ENCODE measurements at regions not wholly inside any gene's neighbourhood (a gene's known extent, or its start where the extent isn't known, plus 50 kb on each side); places are given as distances from the start of the nearest gene placed in this dataset.

DNA sequence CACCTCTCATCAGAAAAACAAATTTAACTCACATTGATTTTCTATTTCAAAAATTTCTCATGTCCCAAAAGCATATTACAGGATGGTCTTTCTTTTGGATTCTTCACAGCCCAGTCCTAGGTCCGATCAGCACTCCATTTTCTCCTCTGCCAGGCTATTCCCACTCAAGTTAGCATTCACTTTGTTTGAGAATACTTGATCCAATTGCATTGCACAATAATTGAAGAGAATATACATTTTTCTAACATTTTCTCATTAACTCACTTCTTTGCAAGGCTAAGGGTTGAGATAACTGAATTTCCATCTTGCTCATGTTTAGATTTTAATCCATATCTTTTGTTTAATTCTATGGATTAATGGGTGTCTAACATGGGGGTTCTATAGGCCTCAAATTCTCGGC, 716.1 kb downstream of the QKI start:
- Histone ChIP-seq H3K27ac (ENCODE audit: low read depth, low read length, severe bottlenecking) (no peak overlapping the region), H3K4me1 (ENCODE audit: control insufficient read depth, insufficient read depth, low read length, poor library complexity, severe bottlenecking) (no peaks in the 10 kb centered on the region), H3K36me3 (ENCODE audit: control insufficient read depth, insufficient read depth, low read length) (no peaks in the 10 kb centered on the region), H3K9me3 (ENCODE audit: control insufficient read depth, low read length) (no peaks in the 10 kb centered on the region), H3K4me3 (ENCODE audit: extremely low read depth, insufficient read depth, low read length, poor library complexity, severe bottlenecking) (no peak overlapping the region)
- 100% methylated on average over 1 of the region's 2 CpGs for WGBS, 2 experiments (ENCODE audit: insufficient coverage in 2 of 2)

DNA sequence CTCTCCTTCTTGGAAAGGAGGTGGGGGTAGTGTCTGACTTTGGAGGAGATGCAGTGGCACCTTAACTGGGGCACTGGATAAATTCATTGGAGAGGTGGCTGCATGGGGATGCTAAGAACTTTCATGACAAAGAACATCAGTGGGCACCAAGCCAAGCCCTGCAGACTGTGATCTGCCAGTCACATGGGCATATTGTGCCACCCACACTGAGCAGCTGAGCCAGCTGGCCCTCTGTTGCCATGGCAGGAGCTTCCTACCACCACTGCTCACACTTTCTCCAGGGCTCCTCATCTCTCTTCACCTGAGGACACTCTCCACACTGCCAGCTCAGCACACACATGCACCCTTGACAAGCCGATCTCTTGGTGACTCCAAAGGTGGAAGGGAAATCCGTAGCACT, 715.6 kb downstream of the QKI start:
- Histone ChIP-seq H3K4me1 (ENCODE audit: control insufficient read depth, insufficient read depth, low read length, poor library complexity, severe bottlenecking) (no peaks in the 10 kb centered on the region), H3K36me3 (ENCODE audit: control insufficient read depth, insufficient read depth, low read length) (no peaks in the 10 kb centered on the region), H3K4me3 (ENCODE audit: extremely low read depth, insufficient read depth, low read length, poor library complexity, severe bottlenecking) (no peak overlapping the region), H3K27ac (ENCODE audit: low read depth, low read length, severe bottlenecking) (no peak overlapping the region), H3K9me3 (ENCODE audit: control insufficient read depth, low read length) (no peaks in the 10 kb centered on the region)
- 86 to 100% methylated on average over 1 to 2 of the region's 2 CpGs for WGBS, 2 experiments (ENCODE audit: insufficient coverage in 2 of 2)

DNA sequence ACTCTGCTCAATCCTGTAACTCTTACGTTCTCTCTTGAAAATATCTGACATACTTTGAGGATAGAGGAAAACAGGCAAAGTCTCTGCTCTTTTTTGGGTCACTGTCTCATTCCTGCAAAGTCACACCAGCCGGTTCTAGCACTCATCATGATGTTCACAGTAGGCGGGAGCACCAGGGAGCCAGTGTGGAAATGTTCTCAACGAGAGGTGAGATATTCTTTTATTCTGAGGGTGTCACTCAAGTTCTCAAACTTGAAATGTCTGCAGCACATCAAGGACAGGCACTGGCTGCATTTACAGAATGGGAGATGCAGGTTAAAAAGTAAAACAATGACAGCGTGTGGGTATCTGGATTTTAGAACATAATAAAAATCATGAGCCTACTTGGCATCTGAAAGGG, 714.7 kb downstream of the QKI start:
- 79 to 82% methylated on average over 3 to 4 of the region's 5 CpGs for WGBS, 2 experiments (ENCODE audit: insufficient coverage in 2 of 2)
- Histone ChIP-seq H3K36me3 (ENCODE audit: control insufficient read depth, insufficient read depth, low read length) (no peaks in the 10 kb centered on the region), H3K27ac (ENCODE audit: low read depth, low read length, severe bottlenecking) (no peak overlapping the region), H3K4me3 (ENCODE audit: extremely low read depth, insufficient read depth, low read length, poor library complexity, severe bottlenecking) (no peak overlapping the region), H3K9me3 (ENCODE audit: control insufficient read depth, low read length) (no peaks in the 10 kb centered on the region), H3K4me1 (ENCODE audit: control insufficient read depth, insufficient read depth, low read length, poor library complexity, severe bottlenecking) (no peaks in the 10 kb centered on the region)

DNA sequence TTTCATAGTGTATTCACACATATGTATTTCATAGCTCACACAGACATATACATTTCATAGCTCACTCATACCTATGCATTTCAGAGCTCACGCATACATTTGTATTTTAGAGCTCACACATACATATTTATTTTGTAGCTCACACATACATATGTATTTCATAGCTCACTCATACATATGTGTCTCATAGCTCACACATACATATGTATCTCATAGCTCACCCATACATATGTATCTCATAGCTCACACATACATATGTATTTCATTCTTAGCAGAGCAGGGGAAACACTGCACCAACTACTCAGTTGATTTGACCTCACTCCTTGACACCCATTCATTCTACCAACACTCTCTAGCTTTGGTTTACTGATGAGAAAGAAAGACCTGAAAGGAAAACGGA, 713.6 kb downstream of the QKI start:
- WGBS, 2 experiments (ENCODE audit: insufficient coverage in 2 of 2), result 88 to 91% methylated on average over 2 of the region's 2 CpGs

DNA sequence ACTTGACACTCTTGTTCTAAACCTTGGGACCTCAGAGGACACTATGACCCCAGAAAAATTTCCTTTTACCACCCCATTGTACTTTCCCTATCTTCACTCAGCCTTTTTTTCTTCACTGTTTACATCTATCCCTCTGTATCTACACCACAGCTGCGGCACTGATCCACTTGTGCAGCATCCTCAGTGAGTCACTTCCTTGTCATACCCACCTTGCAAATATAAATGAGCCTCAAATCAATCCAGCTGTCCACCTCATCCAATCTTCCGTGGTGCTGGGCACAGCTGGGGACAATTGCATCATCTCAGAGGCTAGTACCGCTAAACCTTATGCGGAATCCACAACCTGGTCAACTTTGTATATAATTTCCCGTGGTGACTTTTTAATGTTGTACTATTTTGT, 710.5 kb downstream of the QKI start:
- Histone ChIP-seq H3K4me3 (ENCODE audit: extremely low read depth, insufficient read depth, low read length, poor library complexity, severe bottlenecking) (no peak overlapping the region), H3K27ac (ENCODE audit: low read depth, low read length, severe bottlenecking) (no peak overlapping the region), H3K36me3 (ENCODE audit: control insufficient read depth, insufficient read depth, low read length) (no peaks in the 10 kb centered on the region), H3K4me1 (ENCODE audit: control insufficient read depth, insufficient read depth, low read length, poor library complexity, severe bottlenecking) (no peaks in the 10 kb centered on the region), H3K9me3 (ENCODE audit: control insufficient read depth, low read length) (no peaks in the 10 kb centered on the region)
- WGBS, 2 experiments (ENCODE audit: insufficient coverage in 2 of 2), result 36 to 64% methylated on average over 2 to 3 of the region's 5 CpGs

More for the DNA sequence above, 713.6 kb downstream of the QKI start:
- no peaks in the 10 kb centered on the region for H3K36me3 ChIP-seq (ENCODE audit: control insufficient read depth, insufficient read depth, low read length)
- H3K4me3 ChIP-seq (ENCODE audit: extremely low read depth, insufficient read depth, low read length, poor library complexity, severe bottlenecking), result no peak overlapping the region
- H3K4me1 ChIP-seq (ENCODE audit: control insufficient read depth, insufficient read depth, low read length, poor library complexity, severe bottlenecking), result no peaks in the 10 kb centered on the region
- no peaks in the 10 kb centered on the region for H3K9me3 ChIP-seq (ENCODE audit: control insufficient read depth, low read length)
- H3K27ac ChIP-seq (ENCODE audit: low read depth, low read length, severe bottlenecking), result no peak overlapping the region

DNA sequence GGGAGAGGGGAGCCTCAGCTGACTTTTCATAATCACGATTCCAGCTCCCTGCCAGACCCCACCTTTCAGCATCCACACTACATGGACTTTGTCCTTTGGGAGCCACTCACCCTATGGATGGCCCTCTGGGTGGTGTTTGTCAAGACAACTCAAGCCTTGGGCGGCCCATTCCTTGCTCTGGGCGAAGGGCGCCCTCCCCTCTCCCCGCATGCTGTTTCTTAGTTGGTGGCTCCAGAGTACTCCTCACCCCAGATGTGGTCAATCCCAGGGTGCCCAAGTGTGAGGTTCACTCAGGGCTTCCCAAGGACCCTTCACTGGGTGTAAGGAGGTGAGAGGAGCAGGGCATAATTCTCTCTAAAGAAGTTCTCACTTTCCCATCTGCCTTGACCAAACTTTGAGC, 710.0 kb downstream of the QKI start:
- Histone ChIP-seq H3K9me3 (ENCODE audit: control insufficient read depth, low read length) (no peaks in the 10 kb centered on the region), H3K4me1 (ENCODE audit: control insufficient read depth, insufficient read depth, low read length, poor library complexity, severe bottlenecking) (no peaks in the 10 kb centered on the region), H3K36me3 (ENCODE audit: control insufficient read depth, insufficient read depth, low read length) (no peaks in the 10 kb centered on the region), H3K4me3 (ENCODE audit: extremely low read depth, insufficient read depth, low read length, poor library complexity, severe bottlenecking) (no peak overlapping the region), H3K27ac (ENCODE audit: low read depth, low read length, severe bottlenecking) (no peak overlapping the region)
- WGBS, 2 experiments (ENCODE audit: insufficient coverage in 2 of 2), result 88% methylated on average over 4 of the region's 5 CpGs; no CpG with 5 or more reads in 1 of the 2 experiments

DNA sequence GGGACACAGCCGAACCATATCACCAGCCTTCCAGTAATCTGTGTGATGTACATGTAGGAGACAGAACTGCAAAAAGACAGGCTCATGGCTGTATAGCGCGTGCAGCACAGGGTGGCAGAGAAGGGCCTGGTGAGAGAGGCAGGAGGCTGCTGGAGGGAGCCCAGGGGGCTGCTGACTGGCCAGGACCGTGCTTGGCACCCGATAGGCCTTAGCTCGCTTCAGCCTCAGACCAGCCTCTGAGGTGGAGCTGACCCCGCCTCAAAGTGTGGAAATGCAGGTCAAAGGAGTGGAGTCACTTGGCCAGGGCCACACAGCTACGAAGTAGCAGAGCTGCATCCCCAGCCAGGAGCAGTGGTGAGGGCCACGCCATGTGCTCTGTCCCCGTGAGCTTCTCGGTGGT, 707.6 kb downstream of the QKI start:
- no peaks in the 10 kb centered on the region for H3K9me3 ChIP-seq (ENCODE audit: control insufficient read depth, low read length)
- no peak overlapping the region for H3K4me3 ChIP-seq (ENCODE audit: extremely low read depth, insufficient read depth, low read length, poor library complexity, severe bottlenecking)
- H3K36me3 ChIP-seq (ENCODE audit: control insufficient read depth, insufficient read depth, low read length), result no peaks in the 10 kb centered on the region
- WGBS, 2 experiments (ENCODE audit: insufficient coverage in 2 of 2), result 82 to 89% methylated on average over 8 to 9 of the region's 11 CpGs
- no peaks in the 10 kb centered on the region for H3K4me1 ChIP-seq (ENCODE audit: control insufficient read depth, insufficient read depth, low read length, poor library complexity, severe bottlenecking)
- no peak overlapping the region for H3K27ac ChIP-seq (ENCODE audit: low read depth, low read length, severe bottlenecking)

DNA sequence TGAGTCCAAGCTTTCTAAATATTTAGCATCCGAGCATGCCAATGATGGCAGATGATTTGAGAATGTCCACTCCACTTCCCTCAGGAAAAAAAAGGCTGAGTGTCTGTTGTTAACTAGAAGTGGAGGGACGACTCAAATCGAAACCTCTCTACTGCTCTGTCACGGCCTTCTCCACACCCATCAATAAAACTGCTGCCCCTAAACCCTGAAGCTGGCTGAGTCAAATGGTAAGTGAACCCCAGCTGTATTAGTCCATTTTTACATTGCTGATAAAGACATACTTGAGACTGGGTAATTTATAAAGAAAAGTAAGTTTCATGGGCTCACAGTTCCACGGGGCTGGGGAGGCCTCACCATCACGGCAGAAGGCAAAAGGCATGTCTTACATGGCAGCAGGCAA, 707.0 kb downstream of the QKI start:
- 75% methylated on average over 2 of the region's 6 CpGs; no CpG with 5 or more reads in 1 of the 2 experiments for WGBS, 2 experiments (ENCODE audit: insufficient coverage in 2 of 2)
- H3K4me1 ChIP-seq (ENCODE audit: control insufficient read depth, insufficient read depth, low read length, poor library complexity, severe bottlenecking), result no peaks in the 10 kb centered on the region
- H3K9me3 ChIP-seq (ENCODE audit: control insufficient read depth, low read length), result no peaks in the 10 kb centered on the region
- no peak overlapping the region for H3K4me3 ChIP-seq (ENCODE audit: extremely low read depth, insufficient read depth, low read length, poor library complexity, severe bottlenecking)
- H3K36me3 ChIP-seq (ENCODE audit: control insufficient read depth, insufficient read depth, low read length), result no peaks in the 10 kb centered on the region
- no peak overlapping the region for H3K27ac ChIP-seq (ENCODE audit: low read depth, low read length, severe bottlenecking)

DNA sequence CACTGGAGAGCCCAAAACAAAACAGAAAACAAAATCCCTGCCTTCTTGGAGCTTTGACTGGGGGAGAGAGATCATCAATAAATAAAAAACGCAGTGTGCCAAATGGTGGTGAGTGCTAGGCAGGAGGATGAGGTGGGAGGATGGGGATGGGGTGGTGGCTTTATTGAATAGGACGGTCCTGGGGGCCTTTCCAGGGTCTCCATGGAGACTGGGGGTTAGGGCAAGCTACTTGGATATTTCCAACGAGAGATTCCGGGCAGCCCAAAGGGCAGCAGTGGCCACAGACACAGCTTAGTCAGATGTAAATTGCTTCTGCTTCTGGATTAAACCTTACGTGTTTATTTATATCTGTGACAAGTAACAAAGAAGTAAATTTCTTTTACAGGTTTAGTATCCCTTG, 700.1 kb downstream of the QKI start:
- H3K36me3 ChIP-seq (ENCODE audit: control insufficient read depth, insufficient read depth, low read length), result no peaks in the 10 kb centered on the region
- peaks cover 9% of the 10 kb centered on the region for H3K9me3 ChIP-seq (ENCODE audit: control insufficient read depth, low read length)
- H3K4me3 ChIP-seq (ENCODE audit: extremely low read depth, insufficient read depth, low read length, poor library complexity, severe bottlenecking), result no peak overlapping the region
- peaks cover 2% of the 10 kb centered on the region for H3K4me1 ChIP-seq (ENCODE audit: control insufficient read depth, insufficient read depth, low read length, poor library complexity, severe bottlenecking)
- WGBS, 2 experiments (ENCODE audit: insufficient coverage in 2 of 2), result 88 to 94% methylated on average over 2 to 4 of the region's 5 CpGs
- H3K27ac ChIP-seq (ENCODE audit: low read depth, low read length, severe bottlenecking), result no peak overlapping the region

DNA sequence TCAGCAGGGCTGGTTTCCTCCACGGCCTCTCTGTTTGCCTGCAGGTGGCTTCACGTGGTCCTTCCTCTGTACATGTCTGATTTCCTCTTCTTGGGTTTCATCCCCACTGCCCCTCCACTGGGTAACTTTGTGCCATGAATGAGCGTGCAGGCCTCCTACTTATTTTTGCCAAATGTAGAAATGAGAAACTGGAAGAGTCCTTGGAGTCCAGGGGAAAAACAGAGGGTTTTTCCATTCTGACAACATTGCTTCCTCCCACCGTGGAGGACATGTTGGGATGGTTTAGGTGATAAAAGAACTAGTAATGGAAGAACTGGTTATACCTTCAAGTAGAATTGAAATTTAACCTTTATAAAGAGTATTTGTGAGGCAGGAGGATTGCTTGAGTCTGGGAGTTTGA, 699.5 kb downstream of the QKI start:
- Histone ChIP-seq H3K27ac (ENCODE audit: low read depth, low read length, severe bottlenecking) (no peak overlapping the region), H3K4me3 (ENCODE audit: extremely low read depth, insufficient read depth, low read length, poor library complexity, severe bottlenecking) (no peak overlapping the region), H3K9me3 (ENCODE audit: control insufficient read depth, low read length) (peaks cover 9% of the 10 kb centered on the region), H3K4me1 (ENCODE audit: control insufficient read depth, insufficient read depth, low read length, poor library complexity, severe bottlenecking) (peaks cover 6% of the 10 kb centered on the region), H3K36me3 (ENCODE audit: control insufficient read depth, insufficient read depth, low read length) (no peaks in the 10 kb centered on the region)
- WGBS, 2 experiments (ENCODE audit: insufficient coverage in 2 of 2), result 100% methylated on average over 3 of the region's 4 CpGs

DNA sequence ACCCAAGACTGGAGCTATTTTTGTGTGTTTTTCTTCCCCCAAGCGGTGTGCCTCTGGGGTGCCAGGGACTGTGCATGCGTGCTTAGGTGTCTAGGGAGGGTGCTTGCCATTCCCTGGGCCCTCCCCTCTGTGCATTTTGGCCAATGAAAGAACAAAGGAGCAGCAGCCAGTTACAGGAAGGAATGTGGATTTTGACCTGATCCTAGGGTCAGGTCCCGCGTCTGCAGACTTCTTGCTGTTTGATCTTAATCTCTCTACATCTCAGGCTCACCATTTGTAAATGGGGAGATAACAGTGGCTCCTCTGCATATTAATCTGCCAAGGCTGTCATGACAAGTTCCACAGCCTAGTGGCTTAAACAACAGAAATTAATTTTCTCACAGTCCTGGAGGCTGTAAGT, 699.1 kb downstream of the QKI start:
- H3K9me3 ChIP-seq (ENCODE audit: control insufficient read depth, low read length), result peaks cover 9% of the 10 kb centered on the region
- H3K36me3 ChIP-seq (ENCODE audit: control insufficient read depth, insufficient read depth, low read length), result no peaks in the 10 kb centered on the region
- H3K27ac ChIP-seq (ENCODE audit: low read depth, low read length, severe bottlenecking), result no peak overlapping the region
- WGBS, 2 experiments (ENCODE audit: insufficient coverage in 2 of 2), result 90% methylated on average over 2 of the region's 4 CpGs; no CpG with 5 or more reads in 1 of the 2 experiments
- H3K4me1 ChIP-seq (ENCODE audit: control insufficient read depth, insufficient read depth, low read length, poor library complexity, severe bottlenecking), result peaks cover 8% of the 10 kb centered on the region
- no peak overlapping the region for H3K4me3 ChIP-seq (ENCODE audit: extremely low read depth, insufficient read depth, low read length, poor library complexity, severe bottlenecking)

Measured in mesodermal cell (in vitro differentiated cells).